Endothelial cell of umbilical vein (primary cell): ENCODE measurements at regions not wholly inside any gene's neighbourhood (a gene's known extent, or its start where the extent isn't known, plus 50 kb on each side); places are given as distances from the start of the nearest gene placed in this dataset.

ENCODE experiments used
- BruUV-seq: library from RNA; stranded (reverse); fragments of 400-500 nt; replicated peaks from 2 replicates; lab custom pipeline; 2021; lab: Mats Ljungman, UMichigan
- CTCF ChIA-PET: fragments of 300-600, 350-600 bp; sonication (Branson Sonifier 250); formaldehyde crosslinking; loops from one replicate; lab custom pipeline; 2021; ENCODE audit warnings: antibody characterized with exemption, inconsistent platforms; lab: Charles Lee
- POLR2A ChIA-PET: fragments of 300-600, 350-600 bp; sonication (Branson Sonifier 250); formaldehyde crosslinking; loops from one replicate; lab custom pipeline; 2021; ENCODE audit warnings: antibody characterized with exemption, inconsistent platforms; lab: Charles Lee
- DNase-seq: peaks from one replicate; pipeline ENCODE4 v3.0.0-alpha.2; 2011; ENCODE audit warnings: low read depth, low spot score
- FAIRE-seq: peaks from 2 replicates; lab custom pipeline; 2011; peaks lifted over from hg19 to GRCh38; lab: Jason Lieb, UNC
- H2AFZ ChIP-seq: 2 replicates; pipeline ENCODE4 v1.6.0; 2012; ENCODE audit warnings: low read depth, low read length, control low read depth, inconsistent platforms
- H3K27ac ChIP-seq: 2 replicates; pipeline ENCODE4 v1.5.1; 2011; ENCODE audit warnings: low read depth, mild to moderate bottlenecking, control low read depth, low read length, moderate library complexity; ENCODE audit not compliant: insufficient read depth
- H3K27me3 ChIP-seq, 2 experiments: 2 replicates each; pipeline versions ENCODE4 v1.6.0 to v1.6.1; 2011; ENCODE audit warnings: low read length in 2 of 2, mixed read lengths in 1 of 2; ENCODE audit not compliant: control insufficient read depth in 2 of 2, insufficient read depth in 2 of 2
- H3K36me3 ChIP-seq, 2 experiments: 2 replicates in 1 of 2; 3 replicates in 1 of 2; pipeline ENCODE4 v1.5.1; 2011; ENCODE audit warnings: low read length in 2 of 2, mild to moderate bottlenecking in 1 of 2, moderate library complexity in 1 of 2; ENCODE audit not compliant: control insufficient read depth in 2 of 2, insufficient read depth in 2 of 2; ENCODE audit errors: extremely low read depth in 1 of 2
- H3K4me1 ChIP-seq: 3 replicates; pipeline ENCODE4 v1.5.1; 2011; ENCODE audit warnings: mild to moderate bottlenecking, low read length; ENCODE audit not compliant: control insufficient read depth, insufficient read depth; ENCODE audit errors: extremely low read depth
- H3K4me2 ChIP-seq: 2 replicates; pipeline ENCODE4 v1.6.1; 2011; ENCODE audit warnings: low read length, control low read depth, mixed read lengths; ENCODE audit not compliant: insufficient read depth
- H3K4me3 ChIP-seq, 3 experiments: fragments of 200-600 bp in 1 of 3; sonication (generic), shearing (Covaris generic) in 1 of 3; replicated peaks in 1 of 3; 2 replicates each; pipeline ENCODE4 v1.5.1; 2011 to 2016; ENCODE audit warnings: control low read depth in 3 of 3, low read length in 3 of 3, mild to moderate bottlenecking in 2 of 3, inconsistent platforms in 1 of 3, low read depth in 1 of 3, moderate library complexity in 1 of 3; ENCODE audit not compliant: insufficient read depth in 1 of 3
- H3K79me2 ChIP-seq: 2 replicates; pipeline ENCODE4 v1.6.0; 2012; ENCODE audit warnings: low read length, inconsistent platforms; ENCODE audit not compliant: control insufficient read depth, insufficient read depth
- H3K9ac ChIP-seq: replicated peaks from 2 replicates; pipeline ENCODE3; 2011; ENCODE audit warnings: low read length, control low read depth; ENCODE audit not compliant: insufficient read depth; ENCODE audit errors: extremely low read depth
- H3K9me1 ChIP-seq: replicated peaks from 3 replicates; pipeline ENCODE4 v1.6.0; 2011; ENCODE audit warnings: mild to moderate bottlenecking, low read length; ENCODE audit not compliant: control insufficient read depth, insufficient read depth; ENCODE audit errors: extremely low read depth
- H3K9me3 ChIP-seq: replicated peaks from 2 replicates; pipeline ENCODE4 v1.5.1; 2012; ENCODE audit warnings: low read length, inconsistent platforms; ENCODE audit not compliant: control insufficient read depth, insufficient read depth
- H4K20me1 ChIP-seq: replicated peaks from 2 replicates; pipeline ENCODE3; 2011; ENCODE audit warnings: mild to moderate bottlenecking, low read length; ENCODE audit not compliant: control insufficient read depth, insufficient read depth; ENCODE audit errors: extremely low read depth
- CTCF ChIP-seq, 2 donors: IDR thresholded peaks; 1 replicate in 1 of 2; 2 replicates in 1 of 2; pipeline ENCODE4 v1.5.1; 2011; ENCODE audit warnings: low read length in 2 of 2, mild to moderate bottlenecking in 2 of 2, moderate library complexity in 2 of 2, control low read depth in 1 of 2, inconsistent platforms in 1 of 2, low read depth in 1 of 2; ENCODE audit not compliant: insufficient read depth in 1 of 2; ENCODE audit errors: extremely low read depth in 1 of 2
- EZH2 ChIP-seq: IDR thresholded peaks from 2 replicates; pipeline ENCODE4 v1.6.1; 2012; ENCODE audit warnings: borderline replicate concordance, low read depth, mild to moderate bottlenecking, moderate library complexity, low read length, inconsistent platforms; ENCODE audit not compliant: severe bottlenecking
- FOS ChIP-seq: IDR thresholded peaks from 2 replicates; pipeline ENCODE4 v1.6.1; 2011; ENCODE audit warnings: mild to moderate bottlenecking, low read length, moderate library complexity, borderline replicate concordance; ENCODE audit not compliant: insufficient read depth
- GATA2 ChIP-seq: IDR thresholded peaks from 2 replicates; pipeline ENCODE4 v1.7.0; 2011; ENCODE audit warnings: low read depth, mild to moderate bottlenecking, moderate library complexity, mixed read lengths, low read length; ENCODE audit not compliant: insufficient read length, insufficient read depth
- JUN ChIP-seq: IDR thresholded peaks from 2 replicates; pipeline ENCODE4 v1.6.1; 2011; ENCODE audit warnings: borderline replicate concordance, low read depth; ENCODE audit not compliant: insufficient read length, insufficient read depth
- MAX ChIP-seq: IDR thresholded peaks from 2 replicates; pipeline ENCODE4 v1.6.1; 2011; ENCODE audit not compliant: insufficient read depth, insufficient read length
- MYC ChIP-seq: IDR thresholded peaks from one replicate; pipeline ENCODE4 v1.6.1; 2011; ENCODE audit warnings: mild to moderate bottlenecking, low read depth, low read length
- POLR2A ChIP-seq: IDR thresholded peaks from 2 replicates; pipeline ENCODE4 v1.6.1; 2012; ENCODE audit warnings: low read depth, mild to moderate bottlenecking, control low read depth, low read length
- POLR2AphosphoS5 ChIP-seq: IDR thresholded peaks from 2 replicates; pipeline ENCODE4 v1.6.1; 2012; ENCODE audit warnings: low read depth, mild to moderate bottlenecking, control low read depth, low read length, moderate library complexity; ENCODE audit not compliant: insufficient read depth
- dilution Hi-C: fragments of 300-500 bp; cut with MboI; formaldehyde crosslinking; loops from one replicate; pipeline ENCODE4 v1.15.0; 2019; ENCODE audit warnings: low sequenced_read_pairs; ENCODE audit not compliant: extremely low pct_ligation_motif_present
- intact Hi-C: fragments of 100-400 bp; cut with micrococcal nuclease; formaldehyde crosslinking; loops from one replicate; pipeline ENCODE4 v1.10.0; 2022

DNA sequence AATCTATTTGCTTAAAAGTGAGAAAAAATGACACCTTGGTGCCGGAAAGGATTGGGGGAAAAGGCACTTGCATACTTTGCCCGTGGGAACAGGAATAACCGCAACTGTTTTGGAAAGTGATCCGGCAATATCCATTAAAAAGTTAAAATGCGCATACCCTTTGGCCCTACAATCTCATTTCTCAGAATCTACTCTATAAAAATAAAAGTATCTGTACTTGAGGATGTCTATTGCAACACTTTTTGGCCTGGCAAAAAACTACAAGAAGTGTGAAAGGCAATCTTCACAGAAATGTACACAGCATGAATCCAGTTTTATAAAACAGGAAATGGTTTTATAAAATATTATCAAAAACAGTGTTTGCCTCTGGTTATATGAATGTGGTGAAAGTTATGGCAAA, 58.3 kb upstream of the NFIL3 start:
- no peak for TF ChIP-seq CTCF (IDR thresholded peaks at IDR 0.05; ENCODE audit: extremely low read depth in 1 of 2, insufficient read depth in 1 of 2, low read depth in 1 of 2, low read length in 2 of 2)
- TF ChIP-seq FOS: no peak
- no peak for TF ChIP-seq MYC
- no peak for TF ChIP-seq POLR2AphosphoS5
- no peak for TF ChIP-seq GATA2
- no peak for TF ChIP-seq MAX
- TF ChIP-seq JUN: no peak
- TF ChIP-seq POLR2A: no peak
- no peak for TF ChIP-seq EZH2
- POLR2A ChIA-PET: no interaction called here
- Histone ChIP-seq H3K9me1 (no peaks in the 10 kb centered on the region), H3K27me3 (no peaks in the 10 kb centered on the region), H3K4me2 (no peak overlapping the region), H3K79me2 (no peaks in the 10 kb centered on the region), H3K9me3 (no peaks in the 10 kb centered on the region), H3K36me3 (no peaks in the 10 kb centered on the region), H4K20me1 (no peaks in the 10 kb centered on the region), H3K4me1 (no peaks in the 10 kb centered on the region), H2AFZ (no peak overlapping the region), H3K27ac (no peak overlapping the region), H3K4me3 (no peak overlapping the region), H3K9ac (no peak overlapping the region)
- DNase-seq: no peak
- BruUV-seq: no TSS peak
- CTCF ChIA-PET: no interaction called here
- intact Hi-C loops: no loop called here
- no peak for FAIRE-seq
- dilution Hi-C loops: no loop called here
